Chondrocyte (in vitro differentiated cells): ENCODE measurements at regions not wholly inside any gene's neighbourhood (a gene's known extent, or its start where the extent isn't known, plus 50 kb on each side); places are given as distances from the start of the nearest gene placed in this dataset.

Source experiments
- DNase-seq: peaks from one replicate; pipeline ENCODE4 v3.0.0; 2021; ENCODE audit warnings: mixed read lengths, low spot score
- H3K27ac Mint-ChIP-seq: one replicate; pipeline ENCODE4 v1.8.0; 2021; ENCODE audit warnings: mild to moderate bottlenecking, moderate library complexity, mixed read lengths; ENCODE audit not compliant: unreplicated experiment
- H3K27me3 Mint-ChIP-seq: 2 replicates; pipeline ENCODE4 v1.8.0; 2021; ENCODE audit warnings: low read depth, mixed read lengths
- H3K36me3 Mint-ChIP-seq: 2 replicates; pipeline ENCODE4 v1.8.0; 2021; ENCODE audit warnings: low read depth, mixed read lengths
- H3K4me1 Mint-ChIP-seq: 2 replicates; pipeline ENCODE4 v1.8.0; 2021; ENCODE audit warnings: low read depth, mild to moderate bottlenecking, mixed read lengths
- H3K4me3 Mint-ChIP-seq: one replicate; pipeline ENCODE4 v1.8.0; 2021; ENCODE audit warnings: mild to moderate bottlenecking, moderate library complexity, mixed read lengths; ENCODE audit not compliant: unreplicated experiment
- H3K9me3 Mint-ChIP-seq: 2 replicates; pipeline ENCODE4 v1.8.0; 2021; ENCODE audit warnings: low read depth, mixed read lengths
- CTCF ChIP-seq: fragments of 200-600 bp; sonication (generic); IDR thresholded peaks from 2 replicates; pipeline ENCODE4 v1.5.0; 2021; ENCODE audit warnings: antibody characterized with exemption, mild to moderate bottlenecking, moderate library complexity

- Mint-ChIP-seq H3K27ac (no peak overlapping the region), H3K36me3 (no peaks in the 10 kb centered on the region), H3K4me1 (peaks cover 13% of the 10 kb centered on the region), H3K27me3 (peaks cover 3% of the 10 kb centered on the region), H3K9me3 (peaks cover 4% of the 10 kb centered on the region), H3K4me3 (no peak overlapping the region)
- TF ChIP-seq CTCF, result no peak
- no peak for DNase-seq
Measured at GRCh38 chr3:22947851-22948250, 255.3 kb upstream of the UBE2E2 start.

GRCh38 chr3:22951910-22952309, 251.2 kb upstream of the UBE2E2 start:
- no peaks in the 10 kb centered on the region for H3K36me3 Mint-ChIP-seq
- H3K27me3 Mint-ChIP-seq, result no peaks in the 10 kb centered on the region
- peaks cover 13% of the 10 kb centered on the region for H3K4me1 Mint-ChIP-seq
- H3K9me3 Mint-ChIP-seq, result peaks cover 7% of the 10 kb centered on the region
- no peak for DNase-seq
- H3K27ac Mint-ChIP-seq, result no peak overlapping the region
- TF ChIP-seq CTCF, result no peak
- no peak overlapping the region for H3K4me3 Mint-ChIP-seq

GRCh38 chr3:22952860-22953259, 250.3 kb upstream of the UBE2E2 start:
- peaks cover 7% of the 10 kb centered on the region for H3K9me3 Mint-ChIP-seq
- no peak overlapping the region for H3K4me3 Mint-ChIP-seq
- no peak for DNase-seq
- H3K27me3 Mint-ChIP-seq, result no peaks in the 10 kb centered on the region
- H3K36me3 Mint-ChIP-seq, result no peaks in the 10 kb centered on the region
- peaks cover 6% of the 10 kb centered on the region for H3K4me1 Mint-ChIP-seq
- TF ChIP-seq CTCF, result no peak
- no peak overlapping the region for H3K27ac Mint-ChIP-seq

- Mint-ChIP-seq H3K9me3 (no peaks in the 10 kb centered on the region), H3K4me3 (no peak overlapping the region), H3K27ac (peak overlapping the region; percentile 3), H3K36me3 (no peaks in the 10 kb centered on the region), H3K27me3 (no peaks in the 10 kb centered on the region), H3K4me1 (peaks cover 28% of the 10 kb centered on the region)
- no peak for TF ChIP-seq CTCF
- DNase-seq, result no peak
Measured at GRCh38 chr3:22959593-22959992, 243.5 kb upstream of the UBE2E2 start.

GRCh38 chr3:22960105-22960984, 242.8 kb upstream of the UBE2E2 start:
- no peak overlapping the region for H3K4me3 Mint-ChIP-seq
- no peak for DNase-seq

More at GRCh38 chr3:22960105-22960984, 242.8 kb upstream of the UBE2E2 start:
- Mint-ChIP-seq H3K36me3 (no peaks in the 10 kb centered on the region), H3K4me1 (peaks cover 28% of the 10 kb centered on the region), H3K9me3 (no peaks in the 10 kb centered on the region), H3K27me3 (no peaks in the 10 kb centered on the region), H3K27ac (no peak overlapping the region)
- peak; percentile 97 for TF ChIP-seq CTCF
